Right kidney (tissue), 1 donor: ENCODE measurements at regions not wholly inside any gene's neighbourhood (a gene's known extent, or its start where the extent isn't known, plus 50 kb on each side); places are given as distances from the start of the nearest gene placed in this dataset.

Source experiments
- DNase-seq: peaks from one replicate; pipeline ENCODE4 v3.0.0-alpha.2; 2016

DNA sequence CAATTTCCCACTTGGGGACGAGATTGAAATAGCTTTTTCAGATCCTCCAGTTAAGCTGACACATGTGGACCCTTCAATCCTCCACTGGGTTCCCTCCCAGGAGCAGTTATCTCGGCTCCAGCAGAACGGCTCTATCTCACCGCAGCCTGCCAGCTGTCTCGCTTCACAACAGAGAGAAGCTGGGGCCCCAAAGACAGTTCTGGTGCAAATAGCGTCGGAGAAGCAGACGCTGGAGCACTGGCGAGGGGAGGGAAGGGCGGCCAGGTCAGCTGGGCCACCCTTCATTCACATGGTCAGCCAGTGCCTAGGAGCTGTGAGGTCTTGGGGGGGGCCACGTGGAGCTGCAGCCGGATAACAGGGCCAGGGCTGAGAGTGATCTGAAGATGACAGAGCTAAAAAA is 141.3 kb upstream of the SDK2 start:
- DNase-seq: no peak

DNA sequence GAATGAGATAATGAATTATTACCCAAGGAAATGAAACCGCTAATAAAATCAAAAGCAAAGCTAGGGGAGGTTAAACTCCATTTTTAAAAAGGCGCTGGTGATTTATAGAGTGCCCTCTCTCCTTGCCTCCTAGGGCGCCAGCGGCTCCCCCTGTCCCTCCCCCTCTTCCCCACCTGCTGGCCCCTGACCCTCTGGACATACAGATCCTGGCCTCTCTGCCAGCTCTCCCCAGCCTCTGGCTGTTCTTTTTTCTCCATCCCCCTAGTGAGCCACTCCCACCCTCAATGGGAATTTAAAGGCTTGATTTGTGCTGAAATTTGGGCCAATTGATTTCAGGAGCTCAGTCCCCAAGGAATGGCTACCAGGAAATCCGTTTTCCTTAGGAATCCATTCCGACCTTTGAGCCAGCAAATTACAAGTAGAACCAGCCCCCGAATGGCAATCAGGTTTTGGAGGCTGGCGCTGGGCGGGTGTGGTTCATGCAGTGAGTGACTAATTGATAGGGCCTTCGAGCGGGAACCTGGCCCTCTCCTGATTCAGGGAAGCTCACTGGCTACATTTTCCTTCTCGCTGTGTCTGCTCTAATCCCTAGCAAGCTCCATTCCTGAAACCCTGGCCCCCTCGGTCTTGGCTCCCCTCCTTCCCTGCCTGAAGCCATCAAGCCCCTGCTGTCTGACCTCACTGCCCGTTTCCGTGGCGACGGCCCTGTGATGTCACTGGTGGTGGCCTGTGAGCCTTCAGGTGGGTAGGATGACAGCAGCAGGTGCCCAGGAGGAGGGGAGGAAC is 141.9 kb upstream of the SDK2 start:
- no peak for DNase-seq

DNA sequence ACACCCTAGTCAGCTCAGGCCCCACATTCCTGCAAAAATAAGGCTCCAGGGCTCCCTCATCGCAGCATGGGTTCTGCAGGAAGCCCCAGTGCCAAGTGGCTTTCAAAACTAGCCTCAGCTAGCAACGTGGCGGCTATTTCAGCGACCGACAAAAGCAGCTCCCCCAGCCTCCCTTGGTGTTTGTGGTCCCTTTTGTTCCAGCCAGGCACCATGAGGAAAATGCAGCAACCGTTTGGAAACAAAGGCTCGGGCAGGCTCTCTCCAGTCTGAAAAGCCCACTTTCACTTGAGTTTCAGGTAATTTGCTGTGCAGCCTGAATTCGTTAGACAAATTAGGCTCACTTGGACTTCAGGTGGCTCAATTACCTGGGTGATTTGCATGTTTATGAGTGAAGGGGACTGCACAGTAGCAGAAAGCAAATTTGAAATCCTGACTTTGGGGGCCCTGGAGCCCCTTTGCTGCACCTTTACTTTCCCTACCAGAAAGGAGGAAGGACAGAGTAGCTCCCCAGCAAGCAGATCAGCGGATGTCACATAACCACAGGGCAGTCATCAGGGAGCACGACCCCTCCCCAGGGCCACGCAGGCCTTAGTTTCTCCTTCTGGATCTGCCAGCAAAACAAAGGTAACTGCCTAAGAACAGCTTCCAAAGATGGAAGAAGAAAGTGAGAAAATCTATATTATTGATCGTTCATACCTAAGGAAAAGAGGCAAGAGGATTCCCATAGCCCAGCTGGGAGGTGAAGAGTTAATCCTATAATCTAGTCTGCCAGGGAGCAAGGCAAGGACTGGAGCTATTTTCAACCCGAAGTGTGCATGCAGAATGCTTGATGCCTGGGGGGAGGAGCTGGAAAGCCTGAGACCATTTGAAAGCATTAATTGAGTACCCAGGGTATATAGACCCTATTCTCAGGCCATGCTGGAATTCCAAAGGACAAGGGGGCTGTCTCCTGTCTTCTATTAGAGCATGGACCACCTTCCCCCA is 143.1 kb upstream of the SDK2 start:
- DNase-seq: no peak

DNA sequence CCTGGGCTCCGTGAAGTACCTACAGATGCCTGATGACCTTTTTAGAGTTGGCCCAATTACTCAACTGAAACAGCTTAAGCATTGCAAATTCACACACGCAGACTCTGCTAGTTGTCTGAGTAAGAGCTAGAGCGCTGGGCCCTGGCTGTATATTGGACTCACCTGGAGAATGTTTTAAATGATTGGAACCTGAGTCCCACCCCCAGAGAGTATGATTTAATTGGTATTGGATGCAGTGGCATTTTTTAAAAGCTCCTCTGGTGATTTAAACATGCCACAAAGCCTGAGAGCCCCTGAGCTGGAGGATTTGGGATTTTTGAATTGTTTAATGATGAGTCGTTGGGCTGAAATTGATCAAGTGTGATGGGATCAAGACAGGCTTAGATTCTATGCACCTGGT is 143.9 kb upstream of the SDK2 start:
- DNase-seq: no peak

DNA sequence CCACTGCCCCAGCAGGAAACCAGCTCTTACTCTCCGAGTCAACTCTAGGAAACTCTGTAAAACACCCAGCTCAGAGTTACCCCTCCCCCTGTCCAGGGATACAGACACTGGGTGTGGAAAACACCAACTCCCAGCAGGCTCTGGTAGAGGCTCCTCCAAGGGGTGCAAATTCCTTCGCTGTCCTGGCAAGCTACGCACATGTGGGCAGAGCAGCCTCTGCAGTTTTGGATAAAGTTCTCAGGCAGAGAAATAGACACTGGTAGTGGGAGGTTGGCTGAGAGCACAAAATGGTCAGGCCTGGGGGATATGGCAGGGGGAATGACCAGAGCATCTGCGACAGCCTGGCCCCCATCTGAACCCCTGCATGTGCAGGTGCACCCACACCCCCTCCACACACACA is 146.9 kb upstream of the SDK2 start:
- no peak for DNase-seq

DNA sequence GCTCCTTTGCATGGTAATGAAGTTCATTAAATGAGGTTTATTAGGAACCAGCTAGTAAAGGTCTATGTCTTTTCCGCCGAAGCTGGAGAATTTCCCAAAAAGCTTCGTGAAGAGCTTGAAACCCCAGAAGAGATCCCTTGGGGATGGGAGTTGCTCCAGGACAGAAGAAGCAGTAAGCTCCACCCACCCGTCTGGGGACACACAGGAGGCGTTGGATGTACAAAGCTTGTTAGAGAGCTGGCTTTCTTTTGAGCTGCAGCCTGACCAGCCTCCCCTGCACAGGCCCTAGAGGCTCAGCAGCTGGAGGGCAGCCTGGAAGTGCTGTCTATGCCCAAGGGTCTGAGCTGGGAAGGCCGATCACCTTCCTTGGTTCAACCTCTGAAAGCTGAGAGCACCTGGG is 147.4 kb upstream of the SDK2 start:
- DNase-seq: no peak

DNA sequence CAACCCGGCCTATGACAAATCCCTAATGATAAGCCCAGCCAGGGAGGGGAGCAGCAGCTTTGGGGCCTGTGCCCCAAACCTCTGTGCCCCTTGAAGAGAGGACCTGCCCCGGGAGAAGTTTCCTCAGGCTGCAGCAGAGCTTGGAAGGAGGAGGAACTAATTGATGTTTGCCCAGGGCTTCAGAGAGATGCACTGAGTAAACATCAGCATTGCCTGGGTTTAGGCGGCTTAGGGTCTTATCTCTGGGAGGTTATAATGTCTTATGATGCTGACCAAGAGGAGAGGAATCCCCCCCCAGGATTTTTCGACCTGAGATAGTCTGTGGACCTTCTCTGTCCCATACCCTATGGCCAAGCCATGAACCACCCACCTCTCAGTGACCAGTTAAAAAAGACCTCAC is 148.7 kb upstream of the SDK2 start:
- DNase-seq: no peak

DNA sequence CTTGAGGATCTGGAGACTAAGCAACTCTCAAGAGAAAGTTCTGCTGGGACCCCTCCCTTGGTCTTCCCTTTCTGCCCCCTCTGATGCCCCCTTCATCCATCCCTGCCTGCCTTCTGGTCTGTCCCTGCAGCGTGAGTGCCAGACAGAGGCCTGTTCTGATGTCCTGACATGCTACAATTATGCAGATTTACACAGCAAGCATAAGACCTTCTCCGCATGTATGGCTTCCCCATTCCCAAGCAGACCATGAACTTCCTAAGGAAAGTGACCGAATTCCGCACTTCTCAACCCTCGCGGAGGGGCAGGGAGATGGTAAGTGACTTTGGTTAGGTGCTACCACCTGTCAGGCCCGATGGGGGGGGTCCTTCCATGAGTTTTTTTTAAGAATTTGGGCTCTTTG is 150.1 kb upstream of the SDK2 start:
- DNase-seq: no peak

DNA sequence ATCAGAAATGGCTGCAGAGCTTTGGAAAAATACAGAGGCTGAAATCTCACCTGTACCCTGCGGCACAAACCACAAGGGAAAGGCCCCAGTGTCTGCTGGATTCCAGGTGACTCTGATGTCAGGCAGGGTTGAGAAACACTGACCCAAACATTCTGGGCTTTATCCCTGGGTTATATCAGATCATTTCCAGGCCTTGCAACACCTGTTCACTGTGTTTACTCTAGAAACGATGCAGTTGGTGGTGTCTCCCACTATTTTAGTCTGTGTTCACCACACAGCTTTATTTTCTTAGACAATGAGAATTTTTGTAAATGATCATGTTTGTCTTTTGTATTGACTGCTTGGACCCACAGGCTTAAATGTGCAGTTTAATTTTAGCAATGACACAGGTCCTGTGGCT is 151.5 kb upstream of the SDK2 start:
- no peak for DNase-seq

DNA sequence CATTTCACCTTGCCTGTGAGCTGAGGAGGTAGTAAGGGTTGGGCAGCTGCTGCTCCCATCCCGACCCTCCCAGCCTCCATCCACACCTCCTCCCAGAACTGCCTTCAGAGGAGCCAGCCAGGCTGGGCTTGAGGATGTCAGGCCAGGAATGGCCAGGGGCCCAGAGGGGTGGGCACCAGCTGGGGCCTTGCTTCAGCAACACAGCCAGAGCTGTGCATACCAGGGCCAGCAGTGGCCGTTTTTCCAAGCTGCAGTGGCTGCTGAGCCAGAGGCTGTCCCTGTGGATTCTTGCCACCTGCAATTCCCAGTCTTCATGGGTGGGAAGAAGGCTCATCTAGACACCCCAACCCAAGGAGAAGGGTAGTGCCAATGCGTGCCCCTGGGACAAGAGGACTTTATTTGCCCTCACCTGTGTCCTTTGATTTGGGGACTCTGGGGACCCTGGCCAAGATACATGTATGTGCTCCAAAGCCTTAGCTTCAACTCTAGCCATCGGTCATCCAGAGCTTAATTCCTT is 153.4 kb upstream of the SDK2 start:
- DNase-seq: no peak

DNA sequence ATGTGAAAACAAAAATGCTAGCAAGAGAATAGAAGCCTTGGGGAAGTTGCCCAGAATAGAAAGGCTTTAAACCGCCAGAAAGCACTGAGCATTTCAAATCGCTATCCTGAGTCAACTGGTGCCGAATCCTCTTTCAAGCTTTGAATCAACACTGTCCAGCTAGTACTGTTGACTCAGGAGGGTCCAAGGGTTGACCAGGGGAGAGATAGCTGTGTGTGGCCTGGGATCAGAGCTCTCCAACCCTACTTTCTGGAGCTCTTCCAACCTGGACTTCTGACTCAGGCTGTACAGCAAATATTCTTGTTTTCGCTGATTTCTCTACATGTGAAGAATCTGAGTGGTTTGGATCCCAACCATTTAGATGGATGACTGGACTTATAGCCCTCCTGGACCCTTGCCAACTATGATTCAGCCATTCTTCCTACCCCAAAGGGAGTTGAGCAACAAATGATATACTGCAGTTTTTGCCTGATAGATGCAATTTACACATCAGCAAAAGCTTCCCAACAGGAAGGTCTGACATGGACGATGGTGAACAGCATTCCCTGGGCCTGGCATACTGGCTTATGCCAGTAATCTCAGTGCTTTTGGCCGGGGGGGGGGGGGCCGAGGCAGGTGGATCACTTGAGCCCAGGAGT is 154.0 kb upstream of the SDK2 start:
- no peak for DNase-seq

DNA sequence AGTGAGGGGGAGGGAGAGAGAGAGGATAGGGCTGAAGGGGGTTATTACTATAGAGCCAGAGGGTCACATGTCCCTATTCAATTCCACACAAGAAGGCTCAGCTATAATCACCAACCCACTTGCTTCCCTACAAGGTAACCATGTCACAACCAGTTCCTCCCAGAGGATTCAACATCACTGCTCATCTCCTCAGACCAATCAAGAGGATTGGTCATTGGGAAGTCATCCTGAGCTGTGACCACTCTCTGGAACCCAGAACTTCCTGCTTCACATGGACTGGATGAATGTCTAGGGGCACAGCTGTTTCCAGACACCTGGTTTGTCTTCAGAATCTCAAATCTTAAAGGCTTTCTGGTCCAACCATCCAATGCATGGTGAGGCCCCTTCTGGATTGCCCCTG is 154.9 kb upstream of the SDK2 start:
- DNase-seq: no peak

DNA sequence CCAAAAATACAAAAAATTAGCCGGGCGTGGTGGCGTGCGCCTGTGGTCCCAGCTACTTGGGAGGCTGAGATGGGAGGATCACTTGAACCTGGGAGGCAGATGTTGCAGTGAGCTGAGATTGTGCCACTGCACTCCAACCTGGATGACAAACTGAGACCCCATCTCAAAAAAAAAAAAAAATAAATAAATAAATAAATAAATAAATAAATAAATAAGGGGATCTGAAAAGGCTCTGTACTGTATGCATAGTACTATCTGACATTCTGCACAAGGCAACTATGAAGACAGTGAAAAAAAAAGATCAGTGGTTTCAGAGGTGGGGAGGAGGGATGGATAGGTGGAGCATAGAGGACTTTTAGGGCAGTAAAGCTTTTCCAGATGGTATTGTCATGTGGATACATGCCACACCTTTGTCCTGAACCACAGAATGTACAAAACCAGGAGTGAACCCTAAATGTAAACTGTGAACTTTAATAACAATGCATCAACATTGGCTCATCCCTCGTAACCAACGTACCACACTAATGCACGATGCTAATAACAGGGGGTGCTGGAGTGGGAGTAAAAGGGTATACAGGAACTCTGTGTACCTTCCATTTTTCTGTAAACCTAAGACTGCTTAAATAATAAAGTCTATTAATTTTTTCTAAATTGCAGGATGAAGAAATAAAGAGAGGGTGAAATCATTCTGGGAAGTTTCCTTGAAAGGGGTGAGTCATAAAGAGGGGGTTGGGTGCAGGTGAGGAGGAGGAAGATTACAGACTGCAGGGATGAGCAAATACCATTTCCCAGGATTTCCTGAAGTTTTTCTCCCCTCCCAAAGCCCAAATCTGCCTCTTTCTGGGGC is 155.8 kb upstream of the SDK2 start:
- no peak for DNase-seq

DNA sequence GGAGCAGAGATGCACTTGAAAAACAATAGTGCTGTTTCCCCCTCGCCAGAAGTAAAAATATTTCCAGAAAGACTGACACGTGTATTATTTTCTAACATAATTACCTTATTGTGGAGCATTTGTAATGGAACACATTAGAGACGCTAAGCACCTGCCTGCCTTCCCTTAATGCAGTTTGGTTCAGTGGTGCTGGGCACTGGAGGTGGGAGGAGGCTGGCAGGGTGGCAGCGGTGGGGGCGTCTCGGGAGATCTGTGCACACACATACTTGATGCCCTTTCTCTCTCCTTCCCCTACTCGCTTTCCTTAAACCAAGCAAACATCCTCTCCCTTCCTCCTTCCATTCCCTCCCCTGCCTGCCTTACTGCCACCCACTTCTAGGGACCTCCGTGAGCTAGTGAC is 156.6 kb upstream of the SDK2 start:
- no peak for DNase-seq

DNA sequence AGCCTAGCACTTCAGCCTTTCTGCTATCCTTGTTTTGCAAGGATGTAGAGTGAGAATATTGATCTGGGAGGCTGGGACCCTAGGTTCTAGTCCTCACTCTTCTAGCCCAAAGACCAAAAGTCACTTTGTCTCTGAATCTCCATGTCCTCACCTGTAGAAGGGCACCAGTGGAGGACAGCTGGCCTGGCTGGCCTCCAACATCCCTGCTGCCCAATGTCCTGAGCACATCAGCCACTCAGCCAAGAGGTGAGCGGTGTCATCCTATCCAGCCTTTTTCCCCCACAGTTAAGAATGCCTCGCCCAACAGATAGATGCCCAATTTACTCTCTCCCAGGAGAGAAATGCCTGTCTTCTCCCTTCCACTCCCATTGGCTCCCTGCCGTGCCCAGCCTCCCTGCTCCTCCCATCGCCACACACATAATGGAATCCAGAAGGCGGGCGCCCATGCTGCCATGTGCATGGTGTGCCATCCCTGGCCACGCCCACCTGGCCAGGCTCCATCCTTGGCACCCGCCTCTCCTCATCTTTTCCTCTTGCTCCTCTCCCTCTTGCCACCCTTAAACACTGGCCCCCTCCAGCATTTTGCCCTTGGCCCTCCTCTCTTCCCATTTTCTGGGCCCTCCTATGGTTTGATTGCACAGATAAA is 157.3 kb upstream of the SDK2 start:
- no peak for DNase-seq

DNA sequence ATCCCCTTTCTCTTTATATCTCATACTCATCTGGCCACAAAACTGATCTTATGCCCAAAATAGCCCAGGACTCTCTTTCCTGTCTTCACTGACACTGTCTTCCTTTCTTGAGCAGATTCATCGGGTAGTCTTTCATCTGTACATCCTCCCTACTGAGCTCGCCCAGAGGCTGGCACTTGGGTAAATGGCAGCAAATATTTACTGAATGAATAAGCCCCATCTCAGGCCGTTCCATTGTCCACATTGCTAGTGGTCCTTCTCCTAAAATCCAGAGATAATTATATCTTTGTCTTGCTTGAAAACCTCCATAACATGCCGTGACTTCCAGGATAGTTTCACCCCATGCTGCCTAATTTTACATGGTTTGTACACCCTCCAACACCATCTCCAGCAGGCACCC is 158.1 kb upstream of the SDK2 start:
- no peak for DNase-seq

DNA sequence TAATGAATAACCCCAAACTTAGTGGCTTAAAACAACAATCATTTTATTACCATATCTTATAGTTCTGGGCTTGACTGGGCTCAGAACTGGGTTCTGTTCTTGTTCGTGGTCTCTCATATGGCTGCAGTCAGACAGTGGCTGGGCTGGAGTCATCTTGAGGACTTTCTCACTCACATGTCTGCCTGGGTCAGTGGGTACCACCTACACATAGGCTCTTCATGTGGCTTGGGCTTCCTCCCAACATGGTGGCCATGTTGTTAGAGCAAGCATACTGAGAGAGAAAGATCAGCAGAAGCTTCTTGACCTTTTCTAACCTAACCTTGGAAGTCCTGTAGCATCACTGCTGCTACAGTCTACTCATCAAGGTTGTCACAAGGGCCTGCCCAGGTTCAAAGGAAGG is 158.6 kb upstream of the SDK2 start:
- DNase-seq: no peak

DNA sequence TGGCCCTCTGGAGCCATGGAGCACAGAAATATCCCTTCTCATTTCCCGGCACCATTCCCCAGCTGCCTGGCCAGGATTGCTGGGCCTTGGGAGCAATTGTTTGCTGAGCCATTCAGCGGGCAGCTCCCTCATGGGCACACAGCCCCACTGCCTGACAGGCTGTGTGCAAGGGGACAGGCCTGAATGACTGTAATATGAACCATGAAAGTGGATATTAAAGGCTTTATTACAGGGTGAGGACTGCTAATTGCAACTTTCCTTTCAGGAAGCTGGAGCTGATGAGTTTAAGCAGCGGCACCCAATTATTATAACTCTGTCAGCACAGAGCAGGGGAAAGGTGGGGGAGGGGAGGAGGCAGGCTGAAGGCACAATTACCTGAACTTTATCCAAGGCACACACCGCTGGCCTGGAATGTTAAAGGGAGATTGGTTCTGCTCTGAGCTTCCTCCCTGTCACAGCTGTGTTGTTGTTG is 159.8 kb upstream of the SDK2 start:
- no peak for DNase-seq

DNA sequence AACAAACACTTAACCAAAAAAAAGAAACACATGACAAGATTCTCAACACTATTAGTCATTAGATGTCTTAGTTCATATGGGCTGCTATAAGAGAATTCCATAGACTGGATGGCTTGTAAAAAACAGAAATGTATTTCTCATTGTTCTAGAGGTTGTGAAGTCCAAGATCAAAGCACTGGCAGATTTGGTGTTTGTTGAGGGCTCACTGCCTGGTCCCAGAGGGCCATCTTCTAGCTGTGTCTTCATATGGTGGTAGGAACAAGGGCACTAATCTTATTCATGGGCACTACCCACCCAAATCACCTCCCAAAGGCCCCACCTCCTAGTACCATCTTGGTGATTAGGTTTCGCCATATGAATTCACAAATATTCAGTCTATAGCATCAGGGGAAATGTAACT is 162.5 kb upstream of the SDK2 start:
- no peak for DNase-seq

DNA sequence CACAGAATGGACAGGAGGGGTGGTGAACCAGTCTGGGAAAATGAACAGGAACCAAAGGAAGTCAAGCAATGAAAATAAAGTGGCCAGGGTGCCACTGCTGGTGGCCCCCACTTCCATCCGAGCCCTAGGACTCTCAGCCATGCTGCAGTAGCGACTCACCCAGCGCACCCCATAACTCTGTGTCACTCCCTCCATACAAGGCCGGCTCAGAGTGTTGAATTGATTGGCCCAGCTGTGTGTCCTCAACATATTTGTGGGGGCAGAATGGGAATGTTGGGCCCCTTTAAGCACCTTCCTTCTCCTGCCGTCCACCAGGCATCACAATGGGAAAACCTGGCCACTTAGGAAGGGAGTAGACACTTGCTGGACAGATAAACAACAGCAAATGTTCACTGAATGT is 169.0 kb upstream of the SDK2 start:
- DNase-seq: no peak

DNA sequence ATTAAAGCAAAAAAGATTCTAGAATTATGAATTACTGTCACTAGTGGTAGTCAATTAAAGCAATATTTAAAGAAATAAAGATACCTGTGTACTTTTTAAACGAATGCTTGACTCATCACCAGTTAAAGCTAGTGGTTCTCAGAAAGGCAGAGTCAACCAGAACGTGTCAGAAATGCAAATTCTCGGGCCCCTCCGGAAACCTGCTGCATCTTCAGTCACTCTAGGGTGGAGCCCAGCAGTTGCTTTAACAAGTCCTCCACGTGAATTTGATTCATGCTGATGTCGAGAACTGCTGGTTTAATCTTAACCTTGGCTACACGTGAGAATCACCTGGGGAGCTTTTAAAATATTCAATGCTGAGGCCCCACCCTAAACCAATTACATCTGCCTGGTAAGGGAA is 169.8 kb upstream of the SDK2 start:
- DNase-seq: no peak
